Hepatic stellate cell (primary cell): ENCODE measurements at regions not wholly inside any gene's neighbourhood (a gene's known extent, or its start where the extent isn't known, plus 50 kb on each side); places are given as distances from the start of the nearest gene placed in this dataset.

Experiments used
- DNase-seq: peaks from one replicate; pipeline ENCODE4 v3.0.0; 2011; ENCODE audit warnings: low spot score

DNA sequence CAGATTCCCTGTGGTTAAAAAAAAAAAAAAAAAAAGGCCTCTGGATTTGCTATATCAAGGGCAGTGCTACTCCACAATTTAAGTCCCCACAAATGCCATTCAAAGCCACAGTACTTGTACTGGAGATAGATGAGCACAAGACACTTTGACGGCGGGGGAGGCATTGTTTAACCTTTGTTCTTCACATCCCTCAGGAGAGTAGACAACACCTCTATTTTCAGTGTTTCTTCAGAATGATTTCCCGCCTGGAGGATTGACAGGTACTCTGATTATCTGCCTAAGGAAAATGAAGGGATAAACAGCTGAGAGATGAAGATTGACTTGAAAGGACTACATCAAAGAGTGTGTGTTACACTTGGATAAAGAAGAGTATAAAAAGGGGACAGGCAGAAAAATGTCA lies 58.7 kb downstream of the OTOL1 start:
- DNase-seq: no peak

DNA sequence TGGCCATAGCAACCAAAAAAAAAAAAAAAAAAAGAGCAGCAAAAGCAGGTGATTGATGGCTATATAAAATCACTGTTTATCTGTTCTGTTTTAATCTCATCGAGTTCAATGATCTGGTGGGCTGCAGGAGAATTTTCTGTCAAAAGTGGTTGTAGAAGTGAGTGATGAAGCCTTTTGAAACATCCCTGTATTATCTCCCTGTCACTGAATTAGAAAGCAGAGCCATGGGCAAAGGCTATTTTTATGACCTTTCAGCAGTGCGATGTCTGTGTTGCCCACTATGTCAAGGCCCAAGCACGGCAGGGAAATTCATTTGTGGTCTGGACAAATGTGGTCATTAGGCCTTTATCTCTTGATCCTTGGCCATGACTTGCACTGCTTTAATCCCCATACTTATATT lies 59.9 kb downstream of the OTOL1 start:
- no peak for DNase-seq

DNA sequence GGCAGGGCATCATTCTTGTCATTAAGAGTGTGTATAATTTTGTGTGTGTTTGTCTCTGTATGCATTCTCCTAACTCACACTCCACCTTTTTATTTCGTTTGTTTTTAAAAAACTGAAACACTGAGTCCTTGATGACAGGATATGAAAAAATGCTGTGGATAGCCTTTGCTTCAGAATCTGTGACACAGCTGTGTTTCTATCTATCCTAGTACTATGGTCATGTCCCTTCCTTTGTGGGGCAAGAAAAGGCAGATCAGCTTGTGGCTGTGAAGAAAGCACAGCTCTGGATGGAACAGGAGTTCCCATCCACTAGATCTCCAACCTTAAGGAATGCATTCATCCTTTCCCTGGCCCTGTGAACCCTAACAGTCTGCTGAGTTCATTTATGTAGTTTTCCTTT lies 60.3 kb downstream of the OTOL1 start:
- DNase-seq: no peak

DNA sequence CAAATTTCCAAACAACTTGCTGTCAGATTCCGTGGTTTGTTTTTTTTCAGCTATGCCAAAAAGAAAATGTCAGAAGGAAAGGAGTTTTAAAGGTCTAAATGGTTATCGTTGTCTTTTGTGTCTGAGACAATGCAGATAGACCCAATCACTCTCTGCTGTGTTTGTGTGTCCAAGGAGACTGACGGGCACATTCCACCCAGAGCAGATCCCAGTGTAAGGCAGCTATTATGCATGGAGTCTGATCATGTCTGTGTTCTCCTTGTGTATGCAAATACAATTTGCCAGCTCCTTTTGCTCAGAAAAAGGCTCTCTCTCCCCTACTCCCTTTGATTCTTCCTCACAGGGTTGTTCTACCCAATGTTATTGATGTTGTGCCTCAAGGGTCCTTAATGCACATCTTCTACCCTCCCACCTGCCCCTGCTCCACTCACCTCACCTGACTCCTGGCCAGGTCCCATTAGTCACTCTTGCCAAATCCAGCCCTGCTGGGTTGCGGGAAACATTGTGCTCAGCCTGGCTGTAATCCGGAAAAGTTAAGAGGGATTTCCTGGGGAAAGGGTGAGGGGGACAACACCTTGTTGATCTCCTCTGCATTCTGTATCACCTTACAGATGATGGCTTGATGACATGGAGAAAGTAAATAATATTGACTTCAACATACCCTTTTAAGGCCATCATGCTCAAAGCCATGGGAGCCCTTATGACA lies 61.0 kb downstream of the OTOL1 start:
- DNase-seq: no peak

DNA sequence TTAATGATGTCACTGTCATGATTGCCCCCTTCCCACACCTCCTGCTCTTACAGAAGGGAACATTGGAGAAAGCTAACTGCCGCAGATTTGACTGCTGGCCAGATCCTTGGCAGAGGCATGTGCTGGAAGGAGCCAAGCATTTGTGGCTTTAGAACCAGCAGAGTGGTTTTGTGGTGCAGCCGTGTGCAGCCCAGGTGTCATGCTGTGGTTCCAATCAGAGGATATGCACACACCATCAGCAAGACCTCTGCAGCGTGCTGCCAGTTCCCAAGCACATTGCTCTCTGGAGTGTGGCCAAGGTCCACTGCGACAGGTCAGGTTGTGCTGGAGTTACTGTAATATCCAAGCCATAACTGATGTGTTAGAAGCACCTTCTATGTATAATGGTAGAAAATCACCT lies 61.6 kb downstream of the OTOL1 start:
- DNase-seq: no peak

DNA sequence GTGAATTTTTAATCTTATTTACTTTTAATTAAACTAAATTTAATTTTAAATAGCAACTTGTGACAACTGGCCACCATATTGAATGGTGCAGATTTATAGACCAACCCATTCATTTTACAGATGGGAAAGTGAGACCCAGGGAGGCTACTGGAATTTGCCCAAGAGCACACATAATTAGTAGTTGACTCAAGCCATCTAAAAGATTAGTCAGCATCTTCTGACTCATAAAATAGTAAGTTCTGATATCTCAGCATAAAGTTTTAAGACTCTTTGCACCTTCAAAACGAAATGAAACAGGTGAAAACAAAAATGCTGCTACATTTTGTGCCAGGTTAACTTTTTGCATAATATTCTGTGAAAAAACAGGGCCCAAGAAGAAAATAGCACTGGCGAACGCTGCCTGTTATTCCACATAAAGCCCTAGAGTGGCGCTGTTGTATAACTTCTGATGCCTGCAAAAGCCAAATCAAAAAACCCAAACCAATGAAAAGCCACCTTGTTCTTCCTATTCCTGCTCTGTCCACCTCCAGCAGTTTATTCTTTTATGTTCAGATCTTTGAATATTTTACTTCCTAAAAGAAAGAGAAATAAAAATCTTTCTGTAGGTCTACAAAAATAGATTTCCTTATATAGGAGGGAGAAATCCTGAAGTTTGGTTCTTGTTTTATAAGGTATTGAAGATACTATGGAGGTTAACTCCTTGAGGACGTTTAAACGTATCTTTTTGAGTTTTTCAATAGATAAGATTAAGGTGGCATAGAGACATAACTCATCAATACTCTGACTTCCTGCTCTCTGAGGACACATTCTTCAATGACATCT lies 62.8 kb downstream of the OTOL1 start:
- DNase-seq: peak; percentile 1

DNA sequence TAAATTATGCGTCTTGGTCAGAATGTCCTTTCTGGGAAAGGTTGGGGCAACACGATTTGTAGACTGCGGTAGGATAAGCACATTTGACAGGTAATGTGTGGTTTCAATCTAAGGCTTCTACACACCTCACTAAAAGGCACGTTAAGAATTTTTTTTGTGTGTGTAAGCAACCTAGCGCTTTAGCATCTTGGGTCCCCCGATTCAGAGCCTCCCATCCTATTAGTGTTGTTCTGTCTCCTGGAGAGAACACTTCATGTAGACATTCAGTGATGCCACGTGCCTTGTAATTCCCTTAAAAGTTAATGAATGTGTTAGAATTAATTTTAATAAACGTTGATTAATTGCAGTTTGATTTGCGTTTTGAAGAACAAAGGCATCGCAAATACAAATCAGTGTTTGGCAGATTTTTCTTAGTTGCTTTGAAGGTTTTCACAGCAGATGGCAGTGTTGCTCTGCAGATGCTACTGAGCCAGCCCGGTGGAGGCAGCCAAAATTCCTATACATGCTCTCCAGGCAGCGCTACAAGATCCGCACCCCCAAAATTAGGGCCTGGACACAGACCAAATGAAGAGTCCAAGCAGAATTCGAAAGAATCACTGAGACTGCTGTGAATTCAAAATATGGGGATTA lies 63.5 kb downstream of the OTOL1 start:
- DNase-seq: peak; percentile 3

DNA sequence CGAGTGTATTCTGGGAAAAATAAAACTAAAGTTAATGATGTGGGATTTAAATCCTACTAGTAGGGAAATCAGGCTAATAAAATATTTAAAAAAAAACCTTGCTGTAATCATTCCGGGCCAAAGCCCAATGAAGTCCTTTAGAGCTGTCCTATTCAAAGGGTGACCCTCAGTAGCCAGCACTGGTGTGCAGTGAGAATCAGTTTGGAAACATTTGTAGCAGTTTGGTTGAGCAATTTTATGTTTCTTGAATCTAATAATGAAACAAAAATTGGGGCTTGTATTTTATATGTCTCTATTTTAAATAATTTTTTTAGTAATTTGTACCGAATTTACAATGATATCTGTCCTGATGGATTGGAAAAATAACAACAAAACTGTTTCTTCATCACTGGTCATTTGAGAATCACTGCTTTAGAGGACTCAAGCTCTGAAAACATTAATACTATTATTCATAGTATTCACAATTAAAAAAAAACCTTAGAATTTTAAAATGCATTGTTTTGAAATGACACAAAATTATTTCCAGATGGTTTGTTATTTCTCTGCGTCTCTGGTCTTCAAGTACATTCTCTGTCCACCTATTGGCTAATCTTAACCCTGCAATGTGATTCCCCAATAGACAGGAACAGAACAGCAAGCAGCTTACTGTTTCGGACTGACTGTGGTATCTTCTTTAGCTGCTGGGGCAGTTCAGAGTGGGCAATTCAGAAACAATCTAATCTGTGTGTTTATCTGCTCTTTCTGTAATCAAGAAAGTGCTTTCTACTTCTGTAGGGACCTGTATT lies 71.2 kb downstream of the OTOL1 start:
- DNase-seq: no peak

DNA sequence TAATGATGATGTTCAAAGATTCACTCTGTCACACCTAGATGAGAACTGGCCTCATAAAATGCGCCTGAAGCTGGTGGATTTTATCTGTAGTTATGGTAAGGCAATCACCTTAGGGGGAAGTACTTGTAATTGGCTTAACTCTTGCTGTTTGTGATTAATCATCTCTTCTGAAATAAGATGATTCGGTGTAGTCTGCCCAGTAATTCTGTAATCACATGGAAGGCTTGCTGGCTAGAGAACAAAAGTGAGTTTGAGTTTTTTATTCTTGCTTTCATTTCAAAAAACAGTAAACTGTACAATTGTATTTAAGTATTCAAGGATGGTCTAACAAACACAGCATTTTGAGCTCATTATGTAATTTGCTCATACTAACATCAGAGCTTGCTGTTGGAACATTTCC lies 72.1 kb downstream of the OTOL1 start:
- no peak for DNase-seq

DNA sequence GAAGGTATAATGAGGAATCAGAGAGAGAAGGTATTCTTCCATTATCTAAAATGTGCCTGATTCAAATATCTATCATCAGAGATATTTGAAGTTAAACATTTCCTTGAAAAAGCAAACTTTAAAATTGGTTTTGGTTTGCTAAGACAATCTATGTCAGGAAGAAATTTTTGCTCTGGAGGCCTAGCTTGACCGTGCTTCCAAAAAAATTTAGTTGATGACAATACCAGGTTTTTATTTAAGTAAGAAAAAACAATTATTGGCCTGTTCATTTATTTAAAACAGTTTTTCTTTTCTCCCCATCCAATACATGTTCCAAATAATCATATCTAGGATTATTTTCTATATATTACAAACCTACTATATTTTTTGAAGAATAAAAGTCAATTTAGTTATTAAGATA lies 75.3 kb downstream of the OTOL1 start:
- no peak for DNase-seq

DNA sequence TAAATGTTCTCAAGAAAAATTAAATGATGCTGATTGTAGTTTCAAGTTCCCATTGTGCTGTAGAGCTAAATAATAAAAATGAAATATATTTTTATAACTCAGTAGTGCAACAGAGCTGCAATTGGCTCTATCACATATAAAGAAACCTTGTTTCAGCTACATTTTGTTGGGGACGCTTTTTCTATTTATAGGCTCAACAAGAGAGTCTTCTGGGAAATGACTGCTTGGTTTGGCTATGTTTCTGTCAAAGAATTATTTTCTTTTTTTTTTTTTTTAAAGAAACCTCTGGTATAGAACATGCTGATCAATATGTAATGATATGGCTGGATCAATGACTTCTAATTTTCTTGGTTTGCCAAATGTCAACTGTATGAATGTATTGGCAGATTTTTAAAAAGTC lies 76.5 kb downstream of the OTOL1 start:
- no peak for DNase-seq

DNA sequence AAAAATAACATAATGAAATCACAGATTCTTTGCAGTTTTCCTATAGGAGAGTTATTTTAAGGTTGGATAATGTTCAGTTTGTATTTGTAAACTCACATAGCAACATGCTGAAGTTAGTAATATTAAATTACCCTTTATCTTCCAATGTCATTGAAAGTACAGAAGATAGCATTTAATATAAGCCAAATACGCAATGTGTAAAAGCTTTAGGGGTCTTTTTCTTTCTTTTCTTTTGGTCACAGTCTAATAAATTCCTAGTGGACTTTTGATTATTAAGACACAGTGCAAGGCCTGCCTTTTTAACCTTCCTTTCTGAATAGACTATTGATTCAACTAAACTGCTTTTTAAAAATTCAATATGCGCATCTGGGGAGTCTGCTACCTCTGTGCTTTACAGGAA lies 79.3 kb downstream of the OTOL1 start:
- no peak for DNase-seq

DNA sequence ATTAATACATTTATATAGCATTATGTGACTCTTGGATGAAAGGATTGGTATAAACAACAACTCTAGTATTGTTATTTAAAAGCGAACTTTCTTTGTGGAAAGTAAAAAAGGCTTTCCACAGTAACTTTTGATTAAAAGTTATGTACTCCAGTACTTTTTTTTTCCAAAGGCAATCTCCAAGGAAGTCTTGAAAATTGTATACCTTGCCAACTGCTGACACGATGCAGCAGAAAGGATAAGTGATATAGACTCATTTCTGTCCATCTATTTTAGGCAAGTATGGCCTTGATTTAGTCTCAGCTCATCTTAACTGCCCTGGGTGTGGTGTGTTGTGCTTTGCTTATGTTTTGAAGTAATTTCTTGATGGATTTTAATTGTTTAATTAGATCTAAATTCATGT lies 79.7 kb downstream of the OTOL1 start:
- no peak for DNase-seq

DNA sequence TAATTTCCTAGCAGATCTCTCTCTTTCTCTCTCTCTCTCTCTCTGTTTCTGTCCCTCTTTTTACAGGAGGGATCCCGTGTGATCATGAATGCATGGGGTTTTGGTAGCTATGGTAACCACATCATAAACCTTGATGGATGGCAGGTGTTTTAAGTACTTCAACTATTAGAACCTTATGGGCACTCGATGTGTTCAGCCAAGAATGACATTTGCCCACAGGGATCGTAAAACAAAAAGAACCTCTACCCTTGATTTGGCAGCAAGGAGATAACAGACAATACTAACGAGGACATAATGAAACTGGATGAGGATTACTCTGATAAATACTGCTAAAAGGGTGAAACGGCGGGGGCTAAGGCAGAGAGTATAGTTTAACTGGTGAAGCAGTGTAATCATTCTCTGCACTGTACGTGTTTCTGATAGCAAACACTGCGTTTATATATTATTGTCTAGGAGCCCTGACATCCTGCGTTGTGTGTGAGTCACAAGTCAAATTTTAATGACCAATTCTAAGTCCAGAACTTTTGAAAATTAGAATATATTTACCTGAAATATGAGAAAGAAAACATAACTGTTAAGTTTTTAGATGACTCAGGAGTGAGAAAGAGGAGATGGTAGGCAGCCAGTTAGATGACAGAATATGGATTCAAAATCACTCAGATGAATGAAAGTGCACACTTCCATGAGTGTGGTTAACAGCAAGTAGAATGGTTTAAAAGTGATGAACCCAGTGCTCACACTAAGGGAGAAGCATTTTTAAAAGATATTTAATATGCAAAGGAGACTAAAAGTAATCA lies 80.3 kb downstream of the OTOL1 start:
- DNase-seq: no peak

DNA sequence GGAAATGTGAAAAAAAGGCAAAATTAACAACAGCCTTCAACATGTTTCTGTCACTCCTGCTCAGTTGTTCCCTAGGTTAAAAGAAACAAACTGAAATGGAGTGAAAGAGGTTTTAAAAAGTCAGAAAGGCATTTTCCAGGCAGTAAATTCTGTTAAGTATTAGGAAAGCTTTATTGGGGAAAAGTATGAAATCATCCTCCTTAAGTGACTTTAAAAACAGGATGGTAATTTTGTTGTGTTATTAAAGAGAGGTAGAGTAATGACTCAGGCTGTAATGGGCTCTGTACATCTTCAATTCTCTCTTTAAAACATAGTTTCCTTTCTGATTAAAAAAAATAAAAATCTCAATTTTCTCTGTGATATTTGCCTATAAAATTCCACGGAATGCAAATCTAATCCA lies 81.1 kb downstream of the OTOL1 start:
- no peak for DNase-seq

DNA sequence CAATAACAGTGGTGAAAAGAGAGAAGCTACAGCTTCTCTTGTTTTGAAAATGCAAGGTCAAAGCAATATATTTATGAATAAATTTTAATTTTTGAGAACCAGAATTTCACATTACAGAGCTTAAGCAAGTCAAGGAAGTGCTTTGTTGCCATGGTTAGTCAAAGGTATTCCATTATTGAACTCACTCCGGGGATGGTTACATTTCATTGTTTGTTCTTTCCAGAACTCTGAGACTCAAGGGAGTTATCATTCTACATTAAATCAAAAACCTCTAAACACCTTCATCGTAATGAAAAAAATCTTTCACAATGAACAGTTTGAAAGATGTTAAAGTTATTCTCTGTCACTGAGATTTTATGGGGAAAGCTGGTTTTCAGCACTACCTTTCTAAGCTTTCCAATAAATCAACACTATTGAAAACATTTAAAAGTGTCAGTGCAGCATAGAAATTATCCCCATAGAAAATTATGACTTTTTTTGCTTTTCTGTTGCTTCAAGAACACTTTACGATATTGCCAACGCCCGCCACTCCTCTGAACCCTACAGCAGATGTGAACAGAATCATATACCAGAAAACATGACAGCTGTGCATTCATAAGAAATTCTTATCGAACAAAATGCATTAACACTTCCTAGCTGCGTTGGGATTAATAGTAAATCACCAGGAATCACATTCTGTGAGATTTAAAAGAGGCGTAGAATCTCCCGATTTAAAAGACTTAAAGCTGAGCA lies 83.0 kb downstream of the OTOL1 start:
- no peak for DNase-seq

DNA sequence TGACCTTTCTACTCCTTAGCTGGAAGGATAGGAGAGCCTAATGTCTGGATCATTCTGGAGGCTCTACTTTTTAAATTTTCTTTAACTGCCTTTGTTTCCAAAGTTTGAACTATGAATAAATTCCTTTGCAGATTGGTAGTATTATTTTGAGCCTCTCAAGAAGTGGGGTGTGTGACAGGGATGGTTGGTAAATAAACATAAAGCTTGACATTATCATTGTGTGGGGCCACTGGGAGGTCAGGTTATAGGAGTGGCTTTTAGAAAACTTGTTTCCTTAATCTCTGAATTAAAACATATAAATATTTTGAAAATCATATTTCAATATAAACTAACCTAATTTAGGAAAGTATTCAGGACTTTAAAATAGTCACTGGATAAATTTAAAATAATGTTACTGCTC lies 89.3 kb downstream of the OTOL1 start:
- no peak for DNase-seq

DNA sequence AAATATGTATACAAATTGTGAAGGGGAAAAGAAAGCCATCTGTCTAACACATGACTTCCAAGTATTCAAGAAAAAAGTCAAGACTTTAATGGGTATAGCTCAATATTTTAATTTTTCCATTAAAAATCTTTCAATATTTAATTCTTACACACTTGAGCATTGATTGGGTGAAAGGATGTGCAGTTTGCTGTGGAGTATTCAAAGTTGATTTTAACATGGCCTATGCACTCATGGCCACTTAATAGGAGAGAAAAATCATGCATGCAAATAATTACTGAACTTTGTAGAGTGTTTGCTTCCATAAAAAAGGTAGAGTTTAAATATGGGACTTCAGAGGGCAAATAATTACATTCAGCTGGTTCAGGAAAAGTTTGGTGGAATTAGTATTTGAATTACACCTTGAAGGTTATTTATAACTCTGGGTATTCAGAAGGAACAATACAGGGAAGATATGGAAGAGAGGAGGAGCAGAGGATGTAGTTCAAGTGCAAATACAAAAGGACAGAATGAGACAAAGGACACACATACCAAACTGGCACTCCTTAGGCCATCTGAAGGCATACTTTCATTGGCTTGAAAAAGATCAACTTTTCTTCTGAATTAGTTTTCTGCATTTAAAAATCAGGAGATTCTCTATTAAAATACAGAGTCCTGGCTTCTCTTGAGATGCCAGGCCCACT lies 90.1 kb downstream of the OTOL1 start:
- no peak for DNase-seq

DNA sequence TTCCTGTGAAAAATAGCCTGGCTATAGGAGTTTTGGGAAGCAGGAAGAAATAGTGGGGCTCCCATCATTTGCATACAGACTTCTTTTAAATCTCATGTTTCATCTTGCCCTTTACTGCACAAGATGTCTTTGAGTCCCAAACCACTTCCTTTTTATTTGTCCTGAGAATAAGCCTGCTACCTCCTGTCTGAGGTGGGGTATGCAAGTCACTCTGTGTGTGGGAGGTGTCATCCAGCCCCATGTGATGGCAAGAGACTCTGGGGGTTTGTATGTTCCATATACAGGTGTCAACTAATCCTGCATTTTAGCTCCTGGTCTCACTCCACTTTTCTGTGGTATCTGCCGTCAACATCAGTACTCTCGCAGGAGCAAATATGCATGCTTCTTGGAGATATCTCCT lies 102.0 kb downstream of the OTOL1 start:
- no peak for DNase-seq

DNA sequence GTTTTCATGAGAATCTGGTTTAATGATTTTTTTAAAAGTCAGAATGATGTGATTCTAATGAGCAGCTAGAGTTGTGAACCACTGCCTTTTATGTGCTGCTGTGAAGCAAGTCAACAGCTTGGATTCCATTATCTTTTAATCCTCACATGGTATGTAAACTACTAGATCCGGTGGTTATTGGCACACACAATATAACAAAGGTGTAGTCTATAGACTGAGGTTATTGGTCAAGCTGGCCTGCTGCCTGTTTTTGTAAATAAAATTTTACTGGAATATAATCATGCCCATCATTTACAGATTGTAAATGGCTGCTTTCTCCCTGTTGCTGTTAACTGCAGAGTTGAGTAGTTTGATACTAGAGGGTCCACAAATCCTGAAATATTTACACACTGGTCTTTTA lies 103.1 kb downstream of the OTOL1 start:
- no peak for DNase-seq
